DOHH2 (cell line): ENCODE measurements at regions not wholly inside any gene's neighbourhood (a gene's known extent, or its start where the extent isn't known, plus 50 kb on each side); places are given as distances from the start of the nearest gene placed in this dataset.

Source experiments
- CTCF ChIP-seq: fragments of 200-600 bp; sonication (generic); IDR thresholded peaks from one replicate; pipeline ENCODE4 v1.5.1; 2014; ENCODE audit warnings: antibody characterized with exemption, mild to moderate bottlenecking, low read depth, low read length; ENCODE audit not compliant: poor library complexity, severe bottlenecking
- EZH2phosphoT487 ChIP-seq: fragments of 200-600 bp; sonication (generic); IDR thresholded peaks from 2 replicates; pipeline ENCODE4 v1.6.1; 2017; ENCODE audit warnings: borderline replicate concordance, mild to moderate bottlenecking, antibody characterized with exemption, low read length, moderate library complexity, mixed read lengths

DNA sequence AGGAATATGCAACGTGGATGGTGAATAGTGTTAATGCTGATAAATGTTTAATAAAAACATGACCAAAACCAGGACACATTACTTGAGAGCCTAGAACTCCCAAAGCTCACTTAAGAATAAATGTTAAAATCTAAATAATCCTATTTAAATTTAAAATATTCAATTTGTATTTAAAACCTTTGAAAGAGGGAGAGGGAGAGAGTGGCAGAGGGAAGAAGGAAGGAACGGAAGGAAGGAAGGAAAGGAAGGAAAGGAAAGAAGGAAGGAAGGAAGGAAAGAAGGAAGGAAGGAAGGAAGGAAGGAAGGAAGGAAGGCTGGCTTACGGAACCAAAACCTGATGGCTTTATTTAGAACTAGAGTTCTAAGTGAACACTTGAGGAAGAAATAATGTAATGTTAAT is 324.1 kb upstream of the SYT4 start:
- TF ChIP-seq CTCF (no peak), EZH2phosphoT487 (no peak)
